ENCODE measurements at regions not wholly inside any gene's neighbourhood (a gene's known extent, or its start where the extent isn't known, plus 50 kb on each side); places are given as distances from the start of the nearest gene placed in this dataset.

DNA sequence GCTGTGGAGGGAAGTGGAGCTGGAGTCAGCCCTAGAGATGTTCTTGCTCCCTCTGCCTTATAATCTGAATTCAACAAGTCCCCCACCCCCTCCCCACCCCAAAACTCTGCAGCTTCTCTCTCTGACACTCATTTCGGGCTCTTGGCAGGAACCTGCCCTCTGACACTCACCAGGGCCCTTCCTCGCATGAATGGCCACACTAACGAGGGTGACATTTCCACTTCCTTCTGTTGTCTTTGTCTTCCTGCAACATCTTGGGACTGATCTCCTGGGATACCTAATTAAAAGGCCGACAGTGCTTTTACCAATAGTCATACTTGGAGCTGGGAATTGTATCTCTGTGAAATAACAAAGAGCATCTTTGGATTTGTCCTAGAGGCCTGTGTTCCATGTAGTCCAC lies 106.9 kb upstream of the PIRT start:
- no peak for DNase-seq

DNA sequence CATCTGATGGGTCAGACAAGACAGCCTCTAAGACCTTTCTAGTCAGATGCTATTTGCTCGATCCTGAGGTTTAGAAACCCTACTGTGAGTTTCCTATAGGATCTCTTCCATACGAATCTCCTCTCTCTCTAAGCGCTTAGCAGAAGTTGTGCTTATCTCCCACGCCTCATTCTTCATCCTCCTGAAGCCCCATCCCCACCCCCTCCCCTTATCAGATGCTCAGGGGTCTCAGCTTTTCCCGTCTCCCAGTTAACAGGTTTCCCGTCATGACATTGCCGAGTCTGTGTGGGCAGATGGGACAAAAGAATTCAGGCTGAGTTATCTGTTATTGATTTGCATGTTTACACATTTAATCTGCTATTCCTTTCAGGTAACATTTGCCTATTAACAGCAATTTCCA lies 99.0 kb upstream of the PIRT start:
- no peak for DNase-seq

DNA sequence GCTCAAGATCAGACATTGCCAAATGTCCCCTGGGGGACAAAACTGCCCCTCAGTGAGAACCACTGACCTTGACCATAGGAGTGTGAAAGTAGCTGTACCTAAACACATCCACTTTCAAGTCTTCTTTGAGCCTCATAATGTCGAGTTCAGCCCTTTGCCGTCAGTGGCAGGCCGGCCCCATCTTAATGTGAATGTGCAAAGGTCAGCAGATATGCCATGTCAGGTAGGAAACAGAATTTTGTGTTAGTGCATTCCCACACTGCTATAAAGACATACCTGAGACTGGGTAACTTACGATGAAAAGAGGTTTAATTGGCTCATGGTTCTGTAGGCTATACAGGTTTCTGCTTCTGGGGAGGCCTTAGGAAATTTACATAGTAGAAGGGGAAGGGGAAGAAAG lies 95.1 kb upstream of the PIRT start:
- no peak for DNase-seq

DNA sequence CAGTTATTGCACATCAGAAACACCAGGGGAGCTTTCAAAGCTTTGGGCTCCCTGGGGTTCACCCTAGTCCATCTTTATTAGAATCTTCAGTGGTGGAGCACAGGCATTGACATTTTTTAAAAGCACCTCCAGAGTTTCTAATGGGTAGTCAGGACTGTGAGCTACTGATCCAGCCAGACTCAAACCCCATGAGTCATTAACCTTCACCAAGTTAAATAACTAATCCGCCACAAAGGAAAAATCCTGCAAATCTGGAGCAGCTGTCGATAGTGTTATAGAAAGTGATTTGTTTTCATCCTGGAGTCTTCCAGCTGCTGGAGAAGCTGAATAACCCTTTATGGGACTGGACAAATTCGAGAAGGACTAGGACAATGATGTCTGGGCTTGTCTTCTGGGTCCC lies 93.2 kb upstream of the PIRT start:
- no peak for DNase-seq

DNA sequence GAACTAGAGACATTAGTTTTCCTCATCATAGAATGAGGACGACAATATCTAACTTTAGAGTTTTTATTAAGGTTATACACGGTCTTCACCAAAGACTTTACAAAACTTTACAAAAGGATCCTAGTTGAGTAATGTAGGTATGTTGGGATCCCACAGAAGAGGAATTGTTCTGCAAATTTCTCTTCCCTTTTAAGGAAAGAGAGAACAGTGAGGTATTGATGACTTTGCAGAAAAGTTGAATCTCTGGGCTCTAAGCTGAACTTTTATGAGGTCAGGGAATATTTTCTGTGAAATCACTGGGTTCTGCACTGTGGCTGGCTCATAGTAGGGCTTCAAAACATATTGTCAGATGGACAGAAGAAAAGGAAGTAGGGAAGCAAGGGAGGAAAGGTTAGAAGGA lies 89.8 kb upstream of the PIRT start:
- no peak for DNase-seq

DNA sequence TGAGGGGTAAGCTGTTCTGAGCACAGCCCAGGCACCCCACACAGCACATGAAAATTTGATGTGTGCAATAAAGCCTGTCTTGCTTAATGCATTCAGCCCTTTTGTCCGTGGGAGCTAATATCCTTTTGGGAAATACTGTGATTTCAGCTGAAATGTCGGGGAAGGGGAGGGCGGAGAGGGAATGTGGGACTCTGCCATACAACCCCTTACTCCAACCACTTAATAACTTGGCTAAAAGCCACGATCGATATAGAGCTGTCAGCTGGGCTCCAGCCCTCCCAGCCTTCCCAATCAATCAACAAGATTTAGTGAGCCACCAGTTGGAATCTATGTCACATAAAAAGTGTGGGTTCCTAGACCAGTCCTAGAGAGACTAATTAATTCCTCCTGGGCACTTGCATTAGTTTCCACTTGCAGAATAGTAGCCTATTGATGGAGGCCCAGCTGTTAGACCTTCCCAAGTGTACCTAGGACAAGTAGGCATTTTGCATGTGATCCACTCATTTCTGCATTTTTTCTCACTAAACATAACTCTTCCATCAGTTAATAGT lies 82.7 kb upstream of the PIRT start:
- no peak for DNase-seq

DNA sequence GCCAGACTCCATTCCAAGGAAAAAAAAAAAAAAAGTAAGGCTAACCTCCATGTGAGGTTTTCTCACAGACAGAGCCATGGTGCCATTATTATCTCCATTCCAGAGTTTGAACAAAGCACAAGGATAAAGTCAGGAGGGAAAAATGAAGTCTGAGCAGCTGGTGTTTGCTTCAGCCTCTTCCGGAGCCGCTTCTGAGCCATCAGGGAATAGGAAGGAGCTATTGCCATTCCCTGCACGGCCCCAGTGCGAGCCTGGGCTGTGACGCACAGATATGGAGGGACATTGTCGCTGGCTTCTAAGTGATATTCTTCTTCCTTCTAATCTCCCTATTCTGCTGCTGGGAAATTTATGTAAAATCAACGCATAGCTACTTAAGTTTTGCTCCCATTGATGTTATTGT lies 69.5 kb upstream of the PIRT start:
- no peak for DNase-seq

DNA sequence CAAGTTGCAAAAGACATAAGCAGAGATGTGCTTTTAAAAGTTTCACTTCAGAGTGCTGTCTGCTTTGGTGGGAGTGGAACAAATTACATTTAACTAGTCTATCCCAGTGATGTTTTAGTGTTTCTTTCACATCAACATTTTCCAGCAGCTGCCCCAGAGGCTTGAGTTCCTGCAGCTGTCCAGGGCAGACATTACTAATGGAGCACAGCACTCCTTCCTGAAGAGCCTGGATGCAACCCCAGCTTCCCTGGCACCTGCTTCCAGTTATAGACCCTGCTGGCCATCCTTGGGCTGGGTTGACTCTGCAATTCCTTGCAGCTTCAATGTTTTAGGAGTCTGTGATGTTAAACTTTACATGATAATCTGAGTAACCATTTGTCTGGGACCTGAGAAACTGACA lies 61.4 kb upstream of the PIRT start:
- no peak for DNase-seq

DNA sequence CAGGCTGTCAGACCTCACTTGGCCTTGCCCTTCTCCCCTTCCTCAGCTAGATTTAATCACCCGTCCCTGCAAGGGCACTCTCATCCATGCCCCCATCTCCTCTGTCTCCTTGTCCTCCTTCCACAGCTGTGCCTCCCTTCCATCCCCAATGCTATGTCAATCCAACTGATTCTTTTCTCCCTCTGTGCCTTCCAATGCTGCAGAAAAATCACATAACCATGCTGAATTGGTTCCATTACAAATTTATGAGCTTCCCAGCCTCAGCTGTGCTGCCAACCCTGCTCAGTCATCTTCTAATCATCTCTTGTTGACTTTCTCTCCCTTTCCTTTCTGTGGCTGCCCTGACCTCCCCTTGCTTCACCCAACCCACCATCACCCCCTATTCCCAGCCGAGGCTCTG lies 56.3 kb upstream of the PIRT start:
- no peak for DNase-seq

DNA sequence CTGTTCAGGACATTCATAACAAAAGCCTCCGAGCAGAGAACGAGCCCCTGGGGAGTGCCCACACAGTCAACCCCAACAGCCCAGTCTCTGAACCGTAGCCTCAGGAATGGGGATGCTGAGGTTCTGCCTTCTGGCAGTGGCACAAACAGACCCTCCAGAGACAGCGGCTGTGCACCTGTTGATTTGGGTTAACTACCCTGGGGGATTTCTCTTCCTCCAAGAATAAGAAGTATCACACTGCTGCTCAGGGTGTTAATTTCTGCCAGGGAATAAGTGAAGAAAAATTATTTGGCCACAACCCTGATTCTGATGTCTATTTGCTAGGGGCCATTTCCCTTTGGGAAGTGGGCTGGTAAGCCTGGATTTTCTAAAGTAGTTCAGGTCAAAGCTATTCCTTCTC lies 51.0 kb upstream of the PIRT start:
- no peak for DNase-seq
